Neural progenitor cell (in vitro differentiated cells): ENCODE measurements at regions not wholly inside any gene's neighbourhood (a gene's known extent, or its start where the extent isn't known, plus 50 kb on each side); places are given as distances from the start of the nearest gene placed in this dataset.

Source experiments
- DNase-seq: peaks from one replicate; pipeline ENCODE4 v3.0.0-alpha.2; 2016; ENCODE audit warnings: low spot score
- H2AFZ ChIP-seq: fragments of 200-600 bp; sonication (generic); replicated peaks from 2 replicates; pipeline ENCODE4 v1.6.1; 2016; ENCODE audit warnings: antibody characterized with exemption
- H3F3A ChIP-seq: fragments of 200-600 bp; sonication (generic); 2 replicates; pipeline ENCODE4 v1.6.1; 2016; ENCODE audit warnings: antibody characterized with exemption, low read depth
- H3K27ac ChIP-seq: fragments of 200-600 bp; sonication (generic); 2 replicates; pipeline ENCODE4 v1.5.1; 2016; ENCODE audit warnings: mild to moderate bottlenecking
- H3K27me3 ChIP-seq: fragments of 200-600 bp; sonication (generic); 2 replicates; pipeline ENCODE4 v1.6.1; 2016; ENCODE audit warnings: mild to moderate bottlenecking, moderate library complexity
- H3K36me3 ChIP-seq: fragments of 200-600 bp; sonication (generic); 2 replicates; pipeline ENCODE4 v1.5.1; 2016
- H3K4me1 ChIP-seq: fragments of 200-600 bp; sonication (generic); 2 replicates; pipeline ENCODE4 v1.6.1; 2016; ENCODE audit warnings: mixed run types
- H3K4me2 ChIP-seq: fragments of 200-600 bp; sonication (generic); 2 replicates; pipeline ENCODE4 v1.6.1; 2016
- H3K4me3 ChIP-seq: fragments of 200-600 bp; sonication (generic); 2 replicates; pipeline ENCODE4 v1.5.1; 2016
- H3K79me2 ChIP-seq: fragments of 200-600 bp; sonication (generic); 2 replicates; pipeline ENCODE4 v1.6.1; 2016; ENCODE audit warnings: low read depth
- H3K9ac ChIP-seq: fragments of 200-600 bp; sonication (generic); 2 replicates; pipeline ENCODE4 v1.6.1; 2016
- H3K9me3 ChIP-seq: fragments of 200-600 bp; sonication (generic); 2 replicates; pipeline ENCODE4 v1.5.1; 2016; ENCODE audit warnings: low read depth
- H4K20me1 ChIP-seq: fragments of 200-600 bp; sonication (generic); 2 replicates; pipeline ENCODE4 v1.6.1; 2016; ENCODE audit warnings: low read depth
- H3K27ac Mint-ChIP-seq: 3 replicates; pipeline ENCODE4 v1.8.0; 2021; ENCODE audit warnings: mixed read lengths
- H3K27me3 Mint-ChIP-seq: 2 replicates; pipeline ENCODE4 v1.8.0; 2022; ENCODE audit warnings: low read depth, mild to moderate bottlenecking, inconsistent platforms, moderate library complexity, mixed read lengths; ENCODE audit not compliant: insufficient read depth
- H3K36me3 Mint-ChIP-seq: 3 replicates; pipeline ENCODE4 v1.8.0; 2021; ENCODE audit warnings: mixed read lengths
- H3K4me1 Mint-ChIP-seq: 3 replicates; pipeline ENCODE4 v1.8.0; 2021; ENCODE audit warnings: mixed read lengths
- H3K4me3 Mint-ChIP-seq: 3 replicates; pipeline ENCODE4 v1.8.0; 2021; ENCODE audit warnings: mild to moderate bottlenecking, moderate library complexity, mixed read lengths
- H3K9me3 Mint-ChIP-seq: 3 replicates; pipeline ENCODE4 v1.8.0; 2020; ENCODE audit warnings: mixed read lengths
- EZH2 ChIP-seq: fragments of 200-600 bp; sonication (generic); IDR thresholded peaks from 2 replicates; pipeline ENCODE4 v1.6.1; 2017; ENCODE audit warnings: antibody characterized with exemption, mild to moderate bottlenecking, moderate library complexity
- EZH2phosphoT487 ChIP-seq: fragments of 200-600 bp; sonication (generic); IDR thresholded peaks from 2 replicates; pipeline ENCODE4 v1.6.1; 2017; ENCODE audit warnings: antibody characterized with exemption
- TF ChIP-seq, protein P1 (sequence below): fragments of 200-600 bp; sonication (generic); IDR thresholded peaks from 2 replicates; pipeline ENCODE4 v1.5.1; 2017; ENCODE audit warnings: antibody characterized with exemption, mild to moderate bottlenecking

- Histone ChIP-seq H3K4me3 (no peak overlapping the region), H3F3A (no peaks in the 10 kb centered on the region), H3K4me2 (no peak overlapping the region), H3K27ac (no peak overlapping the region), H3K4me1 (peaks cover 8% of the 10 kb centered on the region), H2AFZ (no peak overlapping the region), H3K9ac (no peak overlapping the region), H3K27me3 (no peaks in the 10 kb centered on the region), H4K20me1 (no peaks in the 10 kb centered on the region), H3K79me2 (no peaks in the 10 kb centered on the region), H3K36me3 (no peaks in the 10 kb centered on the region), H3K9me3 (no peaks in the 10 kb centered on the region)
- peak overlapping the region; percentile 21 for H3K27ac Mint-ChIP-seq
- peaks cover 15% of the 10 kb centered on the region for H3K27me3 Mint-ChIP-seq
- DNase-seq = no peak
- H3K9me3 Mint-ChIP-seq = peaks cover 8% of the 10 kb centered on the region
- H3K4me1 Mint-ChIP-seq = peaks cover 49% of the 10 kb centered on the region
- H3K4me3 Mint-ChIP-seq = no peak overlapping the region
- TF ChIP-seq, protein P1, sequence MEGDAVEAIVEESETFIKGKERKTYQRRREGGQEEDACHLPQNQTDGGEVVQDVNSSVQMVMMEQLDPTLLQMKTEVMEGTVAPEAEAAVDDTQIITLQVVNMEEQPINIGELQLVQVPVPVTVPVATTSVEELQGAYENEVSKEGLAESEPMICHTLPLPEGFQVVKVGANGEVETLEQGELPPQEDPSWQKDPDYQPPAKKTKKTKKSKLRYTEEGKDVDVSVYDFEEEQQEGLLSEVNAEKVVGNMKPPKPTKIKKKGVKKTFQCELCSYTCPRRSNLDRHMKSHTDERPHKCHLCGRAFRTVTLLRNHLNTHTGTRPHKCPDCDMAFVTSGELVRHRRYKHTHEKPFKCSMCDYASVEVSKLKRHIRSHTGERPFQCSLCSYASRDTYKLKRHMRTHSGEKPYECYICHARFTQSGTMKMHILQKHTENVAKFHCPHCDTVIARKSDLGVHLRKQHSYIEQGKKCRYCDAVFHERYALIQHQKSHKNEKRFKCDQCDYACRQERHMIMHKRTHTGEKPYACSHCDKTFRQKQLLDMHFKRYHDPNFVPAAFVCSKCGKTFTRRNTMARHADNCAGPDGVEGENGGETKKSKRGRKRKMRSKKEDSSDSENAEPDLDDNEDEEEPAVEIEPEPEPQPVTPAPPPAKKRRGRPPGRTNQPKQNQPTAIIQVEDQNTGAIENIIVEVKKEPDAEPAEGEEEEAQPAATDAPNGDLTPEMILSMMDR = no peak
- TF ChIP-seq EZH2phosphoT487 (no peak), EZH2 (no peak)
- H3K36me3 Mint-ChIP-seq = no peaks in the 10 kb centered on the region
Measured at GRCh38 chr6:43971776-43972126, 155.5 kb downstream of the MRPL14 start.

DNA sequence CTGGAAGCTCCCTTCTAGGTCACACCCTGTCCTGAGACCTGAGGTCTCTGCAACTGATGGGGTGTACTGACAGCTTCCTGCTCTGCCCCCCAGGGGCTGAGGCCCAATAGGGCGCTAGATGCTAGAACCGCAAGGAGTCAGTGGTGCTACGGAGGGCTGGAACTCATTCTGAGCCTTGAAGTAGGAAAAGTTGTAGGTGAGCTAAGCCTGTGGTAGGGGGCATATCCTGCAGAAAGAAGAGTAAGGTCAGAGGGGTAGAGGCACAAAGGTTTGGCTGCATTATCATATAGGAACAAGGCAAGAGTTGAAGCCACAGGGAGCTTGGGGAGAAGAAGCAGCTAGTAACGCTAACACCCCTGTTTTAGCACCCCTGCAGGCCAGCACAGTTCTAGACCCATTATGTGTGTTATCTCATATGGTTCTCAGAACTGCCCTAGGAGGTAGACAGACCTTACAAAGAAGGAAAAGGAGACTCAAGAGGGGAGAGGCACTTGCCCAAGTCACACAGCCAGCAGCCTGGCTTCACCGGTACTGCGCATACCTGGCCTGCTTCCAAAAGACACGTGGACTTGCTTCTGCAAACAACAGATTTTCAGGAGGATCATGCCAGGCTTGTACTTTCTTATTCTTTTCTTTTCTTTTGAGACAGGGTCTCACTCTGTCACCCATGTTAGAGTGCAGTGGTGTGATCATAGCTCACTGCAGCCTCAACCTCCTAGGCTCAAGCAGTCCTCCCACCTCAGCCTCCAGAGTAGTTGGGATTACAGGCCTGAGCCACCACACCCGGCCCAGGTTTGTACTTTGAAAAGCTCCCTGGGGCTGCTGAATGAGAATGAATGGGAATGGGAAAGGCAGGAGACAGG is 156.1 kb downstream of the MRPL14 start:
- Histone ChIP-seq H3K9me3 (no peaks in the 10 kb centered on the region), H2AFZ (no peak overlapping the region), H3K36me3 (no peaks in the 10 kb centered on the region), H3F3A (no peaks in the 10 kb centered on the region), H3K9ac (no peak overlapping the region), H4K20me1 (no peaks in the 10 kb centered on the region), H3K27ac (no peak overlapping the region), H3K4me3 (no peak overlapping the region), H3K4me1 (peaks cover 8% of the 10 kb centered on the region), H3K79me2 (no peaks in the 10 kb centered on the region), H3K4me2 (no peak overlapping the region), H3K27me3 (no peaks in the 10 kb centered on the region)
- H3K9me3 Mint-ChIP-seq = peaks cover 7% of the 10 kb centered on the region
- peaks cover 17% of the 10 kb centered on the region for H3K27me3 Mint-ChIP-seq
- no peak for TF ChIP-seq EZH2
- TF ChIP-seq EZH2phosphoT487 = no peak
- peaks cover 55% of the 10 kb centered on the region for H3K4me1 Mint-ChIP-seq
- peak overlapping the region; percentile 32 for H3K27ac Mint-ChIP-seq
- H3K4me3 Mint-ChIP-seq = no peak overlapping the region
- no peak for DNase-seq
- no peaks in the 10 kb centered on the region for H3K36me3 Mint-ChIP-seq

DNA sequence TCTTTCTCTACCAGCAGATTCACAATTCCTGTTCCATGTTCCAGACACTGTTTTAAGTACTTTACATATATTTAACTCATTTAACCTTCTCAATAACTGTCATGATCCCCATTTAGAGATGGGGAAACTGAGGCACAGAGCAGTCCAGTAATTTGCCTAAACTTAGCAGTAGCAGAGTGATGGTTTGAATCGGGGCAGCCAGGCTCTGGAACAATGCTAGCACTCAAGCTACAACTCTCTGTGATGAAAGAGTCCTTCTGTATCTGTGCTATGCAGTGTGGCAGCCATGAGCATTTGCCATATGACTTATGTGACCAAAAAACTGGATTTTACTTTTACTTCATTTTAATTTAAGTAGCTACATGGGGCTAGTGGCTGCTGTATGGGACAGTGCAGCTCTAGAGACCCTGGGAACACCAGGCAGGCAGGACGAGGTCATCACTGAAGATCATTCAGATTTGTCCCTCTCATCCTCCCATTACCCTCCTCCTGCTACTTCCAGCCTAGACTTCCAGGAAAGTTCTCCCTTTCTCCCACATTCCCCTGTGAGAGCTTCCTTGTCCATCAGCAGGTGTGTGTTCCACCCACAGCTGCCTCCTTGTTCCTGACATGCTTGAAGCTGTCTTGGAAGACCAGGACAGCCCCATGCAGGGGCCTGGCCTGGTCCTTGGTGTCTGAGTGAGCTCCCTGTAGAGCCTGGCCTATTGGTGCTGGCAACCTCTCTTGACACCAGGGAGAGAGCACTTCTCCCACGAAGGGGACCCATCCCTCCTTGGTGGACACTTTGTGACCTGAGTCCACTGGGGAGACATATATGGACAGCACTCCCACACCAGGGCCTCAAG is 157.0 kb downstream of the MRPL14 start:
- no peak overlapping the region for H3K27ac Mint-ChIP-seq
- Histone ChIP-seq H3K9ac (no peak overlapping the region), H3F3A (no peaks in the 10 kb centered on the region), H3K27ac (no peak overlapping the region), H3K4me2 (no peak overlapping the region), H4K20me1 (no peaks in the 10 kb centered on the region), H3K79me2 (no peaks in the 10 kb centered on the region), H3K36me3 (no peaks in the 10 kb centered on the region), H3K4me1 (peaks cover 8% of the 10 kb centered on the region), H3K27me3 (no peaks in the 10 kb centered on the region), H2AFZ (no peak overlapping the region), H3K9me3 (no peaks in the 10 kb centered on the region), H3K4me3 (no peak overlapping the region)
- H3K4me1 Mint-ChIP-seq = peaks cover 60% of the 10 kb centered on the region
- no peak for DNase-seq
- H3K9me3 Mint-ChIP-seq = peaks cover 2% of the 10 kb centered on the region
- no peak for TF ChIP-seq EZH2
- TF ChIP-seq EZH2phosphoT487 = no peak
- TF ChIP-seq, protein P1 = no peak
- peaks cover 22% of the 10 kb centered on the region for H3K27me3 Mint-ChIP-seq
- H3K36me3 Mint-ChIP-seq = no peaks in the 10 kb centered on the region
- H3K4me3 Mint-ChIP-seq = no peak overlapping the region
